NCI-H446 treated with DMSO at 0.1 percent for 48 hours (cell line): ENCODE measurements at regions not wholly inside any gene's neighbourhood (a gene's known extent, or its start where the extent isn't known, plus 50 kb on each side); places are given as distances from the start of the nearest gene placed in this dataset.

Experiments
- DNase-seq: peaks from one replicate; lab custom pipeline; 2025; lab: John Stamatoyannopoulos, UW

DNA sequence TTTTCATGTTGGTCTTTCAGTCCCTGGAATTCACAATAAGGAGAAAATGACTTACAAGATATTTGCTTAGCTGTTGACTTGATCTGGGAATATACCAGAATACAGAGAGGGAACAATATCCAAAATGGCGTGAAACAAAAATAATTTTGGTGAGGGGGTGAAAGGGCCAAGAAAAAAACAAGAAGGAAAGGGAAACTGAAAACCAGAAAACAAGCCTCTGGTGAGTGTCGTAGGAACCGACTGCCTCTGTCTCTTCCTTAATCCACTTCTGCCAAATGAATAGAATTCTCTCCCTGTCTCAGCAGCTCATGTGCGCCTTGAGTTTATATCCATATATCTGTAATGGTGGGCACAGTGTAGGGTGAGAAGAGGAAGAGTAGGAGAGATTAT lies 367.6 kb downstream of the ETS1 start:
- no peak for DNase-seq

DNA sequence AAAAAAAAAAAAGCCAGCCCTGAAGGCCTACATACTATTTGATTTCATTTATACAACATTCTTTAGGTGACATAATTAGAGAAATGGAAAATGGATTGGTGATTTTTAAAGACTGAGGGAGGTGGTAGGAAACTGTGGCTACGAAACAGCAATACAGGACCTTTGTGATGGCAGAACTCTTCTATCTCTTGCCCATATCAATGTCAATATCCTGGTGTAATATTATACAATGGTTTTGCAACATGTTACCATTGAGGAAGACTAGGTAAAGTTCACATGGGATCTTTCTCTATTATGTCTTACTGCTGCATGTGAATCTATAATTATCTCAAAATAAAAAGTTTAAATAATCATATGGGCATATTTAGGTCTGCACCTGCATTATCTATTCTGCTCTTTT lies 371.2 kb downstream of the ETS1 start:
- DNase-seq, result no peak

DNA sequence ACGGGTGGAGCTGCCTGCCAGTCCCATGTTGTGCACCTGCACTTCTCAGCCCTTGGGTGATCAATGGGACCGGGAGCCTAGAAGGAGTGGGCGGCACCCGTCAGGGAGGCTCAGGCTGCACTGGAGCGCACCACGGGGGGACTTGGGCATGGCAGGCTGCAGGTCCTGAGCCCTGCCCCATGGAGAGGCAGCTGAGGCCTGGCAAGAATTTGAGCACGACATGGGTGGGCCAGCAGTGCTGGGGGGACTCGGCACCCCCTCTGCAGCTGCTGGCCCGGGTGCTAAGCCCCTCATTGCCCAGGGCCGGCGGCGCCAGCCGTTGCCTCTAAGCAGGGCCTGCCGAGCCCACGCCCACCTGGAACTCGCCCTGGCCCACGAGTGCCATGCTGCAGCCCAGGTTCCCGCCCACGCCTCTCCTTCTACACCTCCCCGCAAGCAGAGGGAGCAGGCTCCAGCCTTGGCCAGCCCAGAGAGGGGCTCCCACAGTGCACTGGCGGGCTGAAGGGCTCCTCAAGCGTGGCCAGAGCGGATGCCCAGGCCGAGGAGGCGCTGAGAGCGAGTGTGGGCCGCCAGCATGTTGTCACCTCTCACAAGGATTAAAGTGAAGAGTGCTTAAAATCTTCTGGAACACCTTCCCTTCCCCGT lies 372.0 kb downstream of the ETS1 start:
- DNase-seq, result no peak

DNA sequence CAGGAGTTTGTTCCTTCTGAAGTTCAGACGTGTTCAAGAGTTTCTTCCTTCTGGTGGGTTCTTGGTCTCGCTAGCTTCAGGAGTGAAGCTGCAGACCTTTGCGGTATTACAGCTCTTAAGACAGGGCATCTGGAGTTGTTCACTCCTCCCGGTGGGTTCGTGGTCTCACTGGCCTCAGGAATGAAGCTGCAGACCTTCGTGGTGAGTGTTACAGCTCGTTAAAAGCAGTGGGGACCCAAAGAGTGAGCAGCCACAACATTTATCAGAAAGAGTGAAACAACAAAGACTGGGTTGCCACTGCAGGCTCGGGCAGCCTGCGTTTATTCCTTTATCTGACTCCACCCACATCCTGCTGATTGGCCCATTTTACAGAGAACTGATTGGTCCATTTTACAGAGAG lies 373.1 kb downstream of the ETS1 start:
- no peak for DNase-seq

DNA sequence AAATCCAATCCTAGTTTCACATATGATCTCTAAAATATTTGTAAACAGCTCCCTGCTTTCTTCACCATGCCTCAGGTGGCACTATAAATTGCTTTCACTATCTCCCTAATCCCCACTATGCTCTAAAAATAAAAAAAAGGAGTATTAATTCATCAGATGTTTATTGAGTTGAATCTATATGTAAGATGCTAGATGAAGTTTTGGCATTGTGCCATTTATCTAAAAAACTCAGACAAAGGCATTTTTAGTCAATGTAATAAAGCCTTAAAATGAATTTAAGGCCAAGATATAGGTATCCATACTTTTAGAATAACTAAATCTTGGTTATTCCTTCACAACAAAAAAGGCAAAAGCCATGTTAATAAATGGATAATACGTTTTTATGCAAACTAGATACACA lies 373.9 kb downstream of the ETS1 start:
- DNase-seq, result no peak

DNA sequence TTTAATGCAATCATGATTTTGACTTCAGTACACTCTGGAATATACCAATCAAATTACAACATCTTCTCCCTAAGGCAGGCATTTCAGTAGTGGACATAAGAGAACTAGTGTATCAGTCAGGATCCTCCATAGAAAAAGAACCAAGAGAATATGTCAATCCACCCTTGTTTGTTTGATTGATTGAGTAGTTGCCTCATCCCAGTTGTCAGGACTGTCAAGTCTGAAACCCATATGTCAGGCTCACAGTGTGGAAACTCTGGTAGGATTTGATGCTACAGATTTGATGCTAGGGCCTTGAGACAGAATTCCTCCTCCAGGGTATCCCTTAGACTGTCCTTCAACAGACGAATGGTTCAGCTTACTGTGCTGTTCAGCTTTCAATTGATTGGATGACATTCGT lies 375.0 kb downstream of the ETS1 start:
- no peak for DNase-seq

DNA sequence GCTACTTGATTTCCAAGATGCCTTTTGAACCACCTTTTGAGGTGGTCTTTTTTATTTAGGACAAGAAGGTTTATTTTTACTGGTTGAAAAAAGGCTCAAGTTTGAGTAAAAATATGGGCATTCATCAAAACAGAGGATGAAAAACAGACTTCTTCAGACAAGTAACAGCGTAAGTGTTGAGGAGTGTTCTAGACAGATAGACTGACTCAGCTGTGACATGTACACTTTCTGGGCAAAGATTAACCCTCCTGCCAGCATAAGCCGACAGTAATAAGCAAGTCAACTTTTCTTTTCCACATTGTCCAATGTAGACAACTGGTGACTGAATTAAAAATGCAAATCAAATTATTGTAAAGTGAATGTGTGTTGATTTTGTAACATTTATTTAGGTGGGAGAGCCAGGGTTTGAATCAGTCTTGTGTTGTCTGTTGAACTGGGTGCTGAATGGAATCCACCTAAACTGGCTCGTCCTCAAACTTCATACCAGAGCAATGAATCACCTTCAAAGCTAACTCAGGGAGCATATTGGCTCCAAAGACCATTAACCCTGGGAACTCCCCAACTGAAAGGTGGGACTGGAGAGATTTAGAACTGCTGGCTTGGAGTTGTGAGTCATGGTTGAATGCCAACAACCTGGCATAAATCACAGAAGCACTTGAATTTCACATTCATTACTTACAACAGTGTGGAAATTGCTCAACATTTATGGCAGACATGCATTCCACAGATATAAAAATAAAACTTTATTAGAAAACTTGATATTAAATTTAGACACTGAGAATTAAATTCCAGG lies 377.0 kb downstream of the ETS1 start:
- no peak for DNase-seq

DNA sequence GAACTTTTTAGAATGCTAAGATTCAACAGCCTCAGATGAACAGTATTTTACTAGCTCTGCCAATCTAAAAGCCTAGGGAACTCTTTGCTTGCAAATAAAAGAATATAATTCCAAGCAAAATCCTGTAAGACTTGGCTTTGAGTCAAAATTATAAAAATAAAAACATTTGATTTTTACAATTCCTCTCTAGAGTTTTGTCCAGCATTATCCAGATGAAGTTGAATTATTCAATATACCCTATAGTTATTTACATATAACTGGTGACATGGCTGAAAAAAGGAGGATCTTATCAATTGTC lies 378.3 kb downstream of the ETS1 start:
- DNase-seq, result no peak

DNA sequence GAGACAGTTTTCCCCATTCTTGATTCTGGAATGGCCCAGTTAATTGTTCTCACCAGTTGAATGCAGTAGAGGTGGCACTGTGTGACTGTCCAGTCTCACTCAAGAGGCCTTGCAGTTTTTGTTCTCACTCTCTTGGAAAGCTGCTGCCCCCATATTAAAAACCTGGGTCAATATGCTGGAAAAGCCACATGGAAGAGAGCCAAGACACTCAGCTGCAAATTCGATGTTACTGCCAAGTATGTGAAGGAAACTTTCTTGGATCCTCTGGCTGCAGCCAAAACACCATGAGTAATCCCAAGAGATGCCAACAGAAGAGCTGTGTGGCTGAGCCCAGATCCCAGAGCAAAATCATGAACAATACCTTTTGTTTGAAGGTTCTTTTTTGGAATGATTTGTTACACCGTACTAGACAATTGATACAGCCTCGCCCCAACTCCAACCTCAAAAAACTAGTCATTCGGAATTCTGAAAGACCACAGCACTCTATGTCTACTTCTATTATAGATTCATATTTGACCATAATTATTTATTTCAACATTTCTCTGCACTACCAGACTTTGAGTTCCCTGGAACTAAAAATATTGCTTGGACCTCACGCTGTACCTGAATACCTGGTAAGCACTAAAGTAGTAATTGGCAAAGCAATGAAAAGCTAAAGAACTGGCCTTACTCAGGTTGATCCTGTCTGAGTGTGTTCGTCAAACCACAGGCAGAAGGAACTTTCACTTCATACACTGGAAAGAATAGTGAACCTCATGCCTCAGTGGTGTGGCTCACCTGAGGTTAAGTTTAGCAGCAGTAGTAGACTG lies 378.8 kb downstream of the ETS1 start:
- no peak for DNase-seq

DNA sequence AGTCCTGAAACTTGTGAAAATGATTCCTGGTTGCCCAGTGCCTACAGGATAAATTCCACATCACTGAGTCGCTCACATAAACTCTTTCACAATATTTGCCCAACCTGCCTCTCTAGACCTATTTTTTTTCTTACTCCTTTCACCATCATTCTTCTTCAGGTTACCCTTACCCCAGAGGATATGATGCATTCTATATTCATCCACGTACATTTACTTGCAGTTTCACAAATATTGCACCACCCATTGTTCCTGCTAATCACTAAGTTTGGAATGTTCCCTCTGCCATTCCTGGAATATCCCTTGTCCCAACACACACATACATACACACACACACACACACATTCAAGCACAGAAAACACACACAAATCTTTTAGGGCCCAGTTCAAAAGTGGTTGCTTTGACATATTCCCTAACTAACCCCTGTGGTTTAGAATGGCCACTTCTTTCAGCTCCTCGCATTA lies 379.5 kb downstream of the ETS1 start:
- no peak for DNase-seq

DNA sequence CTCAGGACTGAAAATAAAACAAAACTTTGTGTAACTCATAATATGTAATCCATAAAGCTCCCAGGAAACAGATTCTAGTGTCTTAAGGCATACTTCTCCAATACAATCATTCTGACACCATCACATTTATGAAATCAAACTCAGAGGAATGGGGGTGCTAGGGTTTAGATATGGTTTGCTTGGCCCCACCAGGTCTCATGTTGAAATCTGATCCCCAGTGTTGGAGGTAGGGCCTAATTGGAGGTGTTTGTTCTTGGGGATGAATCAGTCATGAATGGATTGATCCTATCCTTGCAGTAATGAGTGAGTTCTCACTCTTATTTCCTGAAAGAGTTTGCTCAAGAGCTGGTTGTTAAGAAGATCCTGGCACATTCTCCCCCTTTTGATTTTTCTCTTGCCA lies 380.9 kb downstream of the ETS1 start:
- no peak for DNase-seq

DNA sequence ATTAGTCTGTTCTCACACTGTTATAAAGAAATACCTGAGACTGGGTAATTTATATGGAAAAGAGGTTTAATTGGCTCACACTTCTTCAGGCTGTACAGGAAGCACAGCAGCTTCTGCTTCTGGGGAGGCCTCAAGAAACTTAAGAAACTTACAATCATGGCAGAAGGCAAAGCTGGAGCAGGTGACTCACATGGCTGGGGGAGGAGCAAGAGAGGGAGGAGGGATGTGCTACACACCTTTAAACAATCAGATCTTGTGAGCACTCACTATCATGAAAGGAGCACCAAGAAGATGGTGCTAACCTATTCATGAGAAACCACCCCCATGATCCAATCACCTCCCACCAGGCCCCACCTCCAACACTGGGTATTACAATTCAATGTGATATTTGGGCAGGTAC lies 381.6 kb downstream of the ETS1 start:
- DNase-seq, result no peak

DNA sequence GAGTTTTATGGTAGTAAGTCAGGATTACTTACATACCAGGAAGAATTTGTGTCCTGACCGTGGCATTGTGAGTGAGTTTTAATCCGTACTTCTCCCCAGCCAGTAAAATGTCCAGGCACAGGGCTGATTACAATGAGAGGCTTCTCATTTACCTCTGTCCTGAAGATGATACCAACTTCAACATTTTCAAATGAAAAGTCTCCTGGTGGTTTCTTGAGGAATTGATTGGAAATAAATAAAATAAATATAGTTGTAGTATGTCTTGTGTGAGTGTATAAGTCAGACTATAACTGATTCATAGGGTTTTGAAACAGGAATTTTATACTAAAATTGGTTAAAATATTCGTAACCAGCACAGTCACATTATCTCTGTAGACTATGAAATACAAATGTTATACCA lies 382.5 kb downstream of the ETS1 start:
- no peak for DNase-seq

DNA sequence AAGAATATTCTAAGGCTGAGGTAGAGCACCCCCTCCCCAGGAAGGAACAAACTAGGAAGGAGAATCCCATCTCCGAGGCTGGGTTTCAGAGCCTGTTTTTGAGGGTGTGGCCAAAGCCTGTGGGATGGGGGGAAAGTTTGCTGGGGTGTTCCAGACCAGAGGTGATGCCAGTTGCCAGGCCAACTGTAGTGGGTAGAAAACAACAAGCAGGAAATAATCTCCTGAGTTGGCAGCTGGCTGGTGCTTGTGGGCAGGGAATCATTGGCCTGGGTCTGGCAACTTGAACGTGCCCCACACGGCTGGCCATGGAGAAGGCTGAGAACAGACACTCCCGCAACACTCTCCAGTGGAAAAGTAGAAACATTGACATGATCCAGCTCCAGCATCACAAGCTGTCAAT lies 385.6 kb downstream of the ETS1 start:
- no peak for DNase-seq

DNA sequence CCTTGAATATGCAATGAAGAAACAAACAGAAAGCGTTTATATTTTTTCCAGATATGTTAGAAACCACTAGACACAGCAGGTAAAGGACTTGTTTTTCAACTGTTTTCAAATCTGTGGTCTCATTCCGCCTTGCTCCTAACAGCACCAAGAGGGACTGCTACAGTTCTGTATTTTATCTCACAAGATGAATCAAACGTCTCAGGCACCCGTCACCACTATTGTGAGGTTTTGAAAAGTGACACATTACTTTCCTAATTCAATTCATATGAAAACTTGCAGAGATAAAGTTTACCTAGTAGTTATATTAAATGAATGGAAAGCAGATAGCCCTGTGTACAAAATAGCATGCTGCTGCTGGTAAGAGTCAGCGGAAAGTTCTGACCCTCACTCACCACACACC lies 386.3 kb downstream of the ETS1 start:
- no peak for DNase-seq

DNA sequence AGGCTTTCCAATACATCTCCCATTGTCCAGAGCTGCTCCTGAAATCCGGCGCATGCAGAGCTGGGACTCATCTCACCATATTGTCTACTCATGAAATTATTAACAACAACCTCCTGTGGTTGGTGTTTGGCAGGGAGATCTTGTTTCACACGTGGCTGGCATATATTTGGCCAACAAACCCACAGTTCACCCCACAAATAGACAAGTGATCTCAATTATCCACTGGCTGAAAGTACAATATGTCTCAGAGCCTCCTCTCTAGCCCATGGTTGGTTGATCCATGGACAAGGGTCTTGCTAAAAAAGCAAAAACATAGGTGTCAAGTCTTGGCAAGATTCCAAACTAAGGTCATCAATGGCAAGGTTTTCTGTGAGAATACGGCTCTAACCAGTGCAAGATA lies 386.9 kb downstream of the ETS1 start:
- no peak for DNase-seq

DNA sequence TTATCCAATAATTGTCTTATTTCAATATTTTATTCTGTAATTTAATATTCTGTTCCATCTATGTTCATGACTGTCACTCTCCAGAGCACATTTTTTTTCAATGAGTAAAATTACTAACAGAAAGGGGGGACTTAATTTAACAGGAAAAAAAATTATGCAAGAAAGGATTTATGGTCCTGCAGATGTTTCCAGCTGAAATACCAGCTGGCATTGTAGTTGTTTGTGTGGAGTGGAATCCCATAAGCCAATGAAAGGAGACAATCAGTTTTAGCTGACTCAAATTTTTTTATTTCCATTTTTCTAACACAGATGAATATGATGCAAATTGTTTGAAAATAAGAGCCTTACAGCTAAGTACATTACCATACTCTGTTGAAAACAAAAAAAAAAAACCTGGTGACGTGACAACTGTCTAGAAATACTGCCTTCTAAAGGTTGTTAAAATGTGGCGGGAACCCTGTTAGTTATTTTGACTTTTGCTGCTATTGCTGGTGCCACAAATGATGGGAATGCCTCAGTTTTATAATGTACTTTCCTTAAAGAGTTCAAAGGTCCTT lies 389.1 kb downstream of the ETS1 start:
- DNase-seq, result no peak

DNA sequence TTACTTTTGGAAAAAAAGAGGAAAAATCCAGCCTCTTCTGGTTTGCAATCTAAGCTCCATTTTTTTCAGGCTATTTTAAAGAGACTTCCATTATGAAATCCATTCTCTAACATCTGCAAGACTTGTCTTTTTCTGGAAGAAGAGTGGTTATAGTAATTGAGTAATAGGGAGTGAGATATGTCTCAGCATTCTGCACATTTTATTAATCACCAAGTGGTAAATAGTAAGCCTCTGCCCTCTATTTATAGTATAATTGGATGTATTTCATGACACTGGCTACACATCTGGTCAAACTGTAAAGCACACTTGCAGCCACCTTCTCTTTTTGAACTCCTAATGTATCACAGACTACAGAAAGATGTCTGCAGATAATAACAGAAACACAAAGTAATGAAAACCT lies 391.1 kb downstream of the ETS1 start:
- no peak for DNase-seq

DNA sequence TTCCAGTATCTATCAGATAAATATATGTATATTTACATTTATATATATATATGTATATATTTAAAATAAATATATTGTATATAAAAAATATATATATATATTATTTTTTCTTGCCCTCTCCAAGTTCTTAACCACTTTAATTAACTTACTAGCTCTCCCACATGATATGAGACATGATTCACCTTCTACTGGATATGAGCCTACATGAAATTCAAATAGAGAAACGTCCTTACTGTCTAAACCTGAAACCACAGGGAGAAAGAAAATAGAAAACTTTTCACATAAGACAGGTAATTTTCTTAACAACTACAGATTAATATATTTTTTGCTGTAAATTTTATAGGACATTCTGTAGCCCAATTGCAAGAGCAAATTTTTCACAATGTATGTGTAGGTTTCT lies 391.6 kb downstream of the ETS1 start:
- no peak for DNase-seq

DNA sequence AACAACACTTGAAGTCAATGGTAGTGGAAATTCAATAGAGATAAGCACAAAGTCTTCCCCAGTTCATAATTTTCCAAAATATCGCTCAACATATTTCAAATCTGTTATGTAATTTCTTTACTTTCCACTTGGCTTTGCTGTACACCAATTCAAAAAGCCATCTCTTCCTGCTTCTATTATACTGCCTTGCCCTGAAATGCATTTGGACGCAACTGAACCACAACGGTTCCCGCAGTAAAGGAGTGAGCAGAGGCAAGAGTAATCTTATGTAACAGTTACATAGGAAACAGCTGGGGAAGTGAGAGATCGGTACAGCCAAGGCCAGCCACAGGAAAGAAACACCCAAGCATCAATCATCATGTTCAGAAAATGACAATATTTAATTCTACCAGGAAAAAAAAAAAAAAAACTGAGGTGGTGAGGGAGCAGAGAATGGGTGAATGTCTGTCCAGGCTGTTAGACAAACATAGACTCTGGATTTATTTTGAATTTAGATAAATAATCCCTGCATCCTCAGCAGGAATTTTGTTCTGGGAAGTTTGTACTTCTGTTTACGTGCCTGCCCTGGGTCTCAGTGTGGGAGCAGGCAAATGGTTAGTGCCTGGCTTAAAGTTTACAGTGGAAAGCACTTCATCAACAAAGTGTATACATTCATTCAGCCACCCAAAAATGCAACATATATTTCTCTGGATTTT lies 392.2 kb downstream of the ETS1 start:
- no peak for DNase-seq

DNA sequence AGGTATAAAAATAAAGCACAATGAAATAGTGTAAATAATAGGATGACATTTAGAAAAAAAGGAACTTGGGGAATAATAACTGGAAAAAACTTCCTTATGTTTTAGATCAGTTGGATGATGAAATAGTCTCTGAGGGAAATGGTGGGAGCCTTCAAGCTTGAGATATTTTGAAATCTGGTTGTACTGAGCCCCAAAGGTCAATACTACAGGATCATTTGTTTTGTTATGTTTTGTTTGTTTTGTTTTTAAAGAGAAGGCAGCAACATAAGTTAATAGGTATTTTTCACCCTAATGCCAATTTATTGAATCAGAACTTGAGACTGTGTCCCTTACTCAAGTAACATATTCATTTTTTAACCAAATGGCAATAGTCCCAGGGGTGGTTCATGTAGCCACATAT lies 393.1 kb downstream of the ETS1 start:
- no peak for DNase-seq

DNA sequence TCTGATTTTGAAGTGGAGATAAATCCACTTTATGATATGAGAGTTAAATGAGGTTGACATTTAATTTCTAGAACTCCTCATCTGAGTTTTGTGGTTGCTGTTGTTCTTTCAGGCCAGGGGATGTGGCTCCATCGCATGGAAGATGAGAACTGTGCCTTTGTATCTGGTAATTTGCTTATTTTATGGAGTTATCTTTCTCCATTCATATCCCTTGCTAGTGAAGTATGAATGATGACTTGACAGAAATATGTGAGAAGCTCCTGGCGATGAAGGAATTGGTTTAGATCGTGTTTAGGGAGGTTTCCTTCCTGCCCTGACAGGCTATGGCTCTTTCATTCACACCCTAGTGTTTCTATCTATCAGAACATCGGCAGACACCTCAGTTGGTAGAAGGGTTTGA lies 393.7 kb downstream of the ETS1 start:
- DNase-seq, result no peak
